ENCODE measurements at regions not wholly inside any gene's neighbourhood (a gene's known extent, or its start where the extent isn't known, plus 50 kb on each side); places are given as distances from the start of the nearest gene placed in this dataset.

- TF ChIP-seq GLI2 (tag by site-specific recombination; IDR thresholded peaks at IDR 0.05; ENCODE audit: borderline replicate concordance, low read depth) (no peak), OVOL3 (tag by site-specific recombination; IDR thresholded peaks at IDR 0.05) (no peak), ZNF10 (tag by site-specific recombination; IDR thresholded peaks at IDR 0.05) (no peak), ZNF596 (tag by site-specific recombination; IDR thresholded peaks at IDR 0.05) (no peak), ZNF513 (tag by site-specific recombination; IDR thresholded peaks at IDR 0.05) (no peak)
Observed at GRCh38 chr14:82441270-82441669, 907.6 kb upstream of the SEL1L start.
